GM18867 (cell line): ENCODE measurements at regions not wholly inside any gene's neighbourhood (a gene's known extent, or its start where the extent isn't known, plus 50 kb on each side); places are given as distances from the start of the nearest gene placed in this dataset.
"Not testable (repeated sequence)": the region's sequence is repeated elsewhere in the genome, so short reads cannot be mapped to it uniquely, and the experiment has no call there.

Experiments used
- ATAC-seq: cut with Tn5 transposase; IDR thresholded peaks from one replicate; pipeline ENCODE4 v1.9.1; 2021; ENCODE audit warnings: mild to moderate bottlenecking, moderate library complexity; ENCODE audit not compliant: unreplicated experiment

- ATAC-seq = no peak
These were observed 189.1 kb upstream of the DTNA start for GRCh38 chr18:34521040-34521439.

GRCh38 chr18:34522603-34523002 lies 187.5 kb upstream of the DTNA start:
- ATAC-seq = no peak

GRCh38 chr18:34525244-34525643 lies 184.9 kb upstream of the DTNA start:
- no peak for ATAC-seq

DNA sequence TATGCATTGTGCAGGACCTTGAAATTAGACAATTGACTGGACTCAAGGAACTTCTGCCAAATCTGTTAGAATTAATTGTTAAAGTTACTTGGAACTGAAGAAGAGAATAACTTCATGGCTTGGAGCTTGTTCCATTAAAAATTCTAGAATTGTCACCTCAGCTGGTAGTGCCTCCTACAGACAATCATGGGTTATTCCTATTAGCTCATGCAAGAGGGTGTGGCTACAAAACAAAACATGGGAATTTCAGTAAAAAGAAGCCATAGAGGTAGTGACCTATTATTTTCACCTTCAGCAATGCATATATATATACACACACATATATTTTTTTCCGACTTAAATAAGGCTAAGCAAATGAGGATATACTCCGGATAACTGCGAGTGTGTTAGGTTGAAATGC lies 181.9 kb upstream of the DTNA start:
- ATAC-seq = no peak

GRCh38 chr18:34529358-34530335 lies 180.5 kb upstream of the DTNA start:
- ATAC-seq = no peak

- ATAC-seq = no peak
These were observed 179.0 kb upstream of the DTNA start for GRCh38 chr18:34531110-34531509.

GRCh38 chr18:34534642-34535041 lies 175.5 kb upstream of the DTNA start:
- not testable (repeated sequence) for ATAC-seq

GRCh38 chr18:34540897-34541296 lies 169.2 kb upstream of the DTNA start:
- ATAC-seq = no peak

GRCh38 chr18:34542625-34543024 lies 167.5 kb upstream of the DTNA start:
- no peak for ATAC-seq

DNA sequence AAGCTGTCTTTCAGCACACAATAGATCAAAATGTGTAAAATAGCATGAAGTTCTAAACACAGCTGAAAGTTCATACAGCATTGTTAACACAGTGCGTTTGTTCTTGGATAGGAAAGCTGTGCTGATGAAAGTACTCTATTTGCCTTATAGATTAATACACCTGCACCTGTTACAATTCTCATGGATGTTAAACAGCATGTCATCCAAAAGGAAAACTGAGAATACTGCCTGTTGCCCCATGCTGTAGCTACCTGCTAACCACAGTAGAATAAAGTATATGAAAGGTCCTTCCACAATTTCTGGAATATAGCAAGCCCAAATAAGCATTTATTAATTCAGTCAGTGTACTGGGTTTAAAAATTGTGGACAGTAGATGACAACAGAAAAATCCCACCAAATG lies 166.7 kb upstream of the DTNA start:
- no peak for ATAC-seq

GRCh38 chr18:34543945-34544344 lies 166.2 kb upstream of the DTNA start:
- no peak for ATAC-seq

- ATAC-seq = no peak
These were observed 165.2 kb upstream of the DTNA start for GRCh38 chr18:34544930-34545329.

DNA sequence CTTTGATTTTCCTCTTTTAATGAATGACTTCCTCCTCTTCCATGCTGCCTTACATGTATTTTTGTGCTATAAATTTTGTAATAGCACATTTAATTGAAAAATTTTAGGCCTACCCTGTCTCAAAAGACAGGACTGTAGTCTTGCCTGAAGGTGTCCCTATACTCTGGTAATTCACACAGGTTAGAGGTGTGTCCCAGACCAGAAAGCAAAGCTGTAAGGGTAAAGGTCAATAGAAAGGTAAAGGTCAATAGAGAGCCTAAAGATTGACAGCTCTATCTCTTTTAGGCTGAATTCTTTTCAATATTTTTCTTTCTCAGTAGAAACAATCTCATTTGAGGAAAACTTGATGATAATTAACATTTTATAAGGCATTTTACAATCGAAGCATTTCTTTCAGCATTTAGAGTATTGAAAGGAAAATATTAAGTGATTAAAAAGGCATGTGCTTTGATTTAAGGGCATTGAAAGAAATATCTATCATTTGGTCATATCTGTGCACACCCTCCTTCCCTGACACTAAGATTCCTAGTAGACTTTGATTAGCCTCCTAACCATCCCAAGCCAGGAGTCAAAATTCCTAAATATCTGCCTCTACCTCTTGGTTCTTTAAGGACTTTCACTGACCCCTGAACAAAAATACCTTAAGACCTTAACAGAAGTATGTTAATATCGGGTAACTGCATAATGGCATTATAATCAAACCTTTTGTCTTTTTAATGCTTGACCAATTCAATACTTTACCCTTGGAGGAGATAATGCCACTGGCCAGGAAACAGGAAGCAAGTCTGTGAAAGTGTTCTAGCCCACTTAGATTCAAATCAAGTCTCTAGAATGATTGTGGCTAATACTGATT lies 161.8 kb upstream of the DTNA start:
- no peak for ATAC-seq

GRCh38 chr18:34548973-34549294 lies 161.2 kb upstream of the DTNA start:
- ATAC-seq = no peak

DNA sequence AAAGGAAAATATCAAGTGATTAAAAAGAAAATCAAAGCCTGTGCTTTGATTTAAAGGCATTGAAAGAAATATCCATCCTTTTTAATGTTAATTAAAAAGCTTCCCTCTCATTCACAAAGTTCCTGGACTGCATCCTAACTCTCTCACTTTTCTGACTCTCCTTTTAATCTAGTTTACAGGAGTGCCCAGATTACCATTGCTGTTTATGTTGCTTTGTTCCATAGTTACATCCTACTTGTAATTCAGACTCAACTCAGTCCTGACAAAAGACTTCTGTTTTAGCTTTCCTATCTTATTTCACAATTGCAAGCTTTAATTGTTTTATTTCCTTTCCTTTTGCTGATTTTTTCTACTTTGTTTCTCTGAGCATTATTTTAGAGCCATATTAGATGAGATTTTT lies 160.7 kb upstream of the DTNA start:
- ATAC-seq = no peak

DNA sequence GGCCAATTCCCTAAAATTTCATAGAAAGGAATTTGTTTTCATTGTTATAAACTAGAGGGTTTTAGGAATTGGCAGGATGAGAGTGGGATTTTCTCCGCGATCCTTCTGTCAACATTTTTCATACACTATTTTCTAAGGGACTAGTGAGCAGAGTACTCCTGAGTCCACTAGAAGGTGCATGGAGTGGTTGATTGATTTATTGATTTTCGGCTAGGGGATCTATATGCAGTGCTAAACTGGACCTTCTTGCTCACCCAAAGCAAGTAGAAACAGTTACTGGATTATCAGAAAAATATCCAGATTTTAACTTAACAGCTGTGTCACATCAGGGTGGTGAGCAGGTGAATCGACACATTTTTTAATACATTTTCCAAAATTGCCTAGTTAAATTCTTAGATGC lies 159.9 kb upstream of the DTNA start:
- ATAC-seq = no peak

GRCh38 chr18:34550902-34551301 lies 159.2 kb upstream of the DTNA start:
- ATAC-seq = no peak

DNA sequence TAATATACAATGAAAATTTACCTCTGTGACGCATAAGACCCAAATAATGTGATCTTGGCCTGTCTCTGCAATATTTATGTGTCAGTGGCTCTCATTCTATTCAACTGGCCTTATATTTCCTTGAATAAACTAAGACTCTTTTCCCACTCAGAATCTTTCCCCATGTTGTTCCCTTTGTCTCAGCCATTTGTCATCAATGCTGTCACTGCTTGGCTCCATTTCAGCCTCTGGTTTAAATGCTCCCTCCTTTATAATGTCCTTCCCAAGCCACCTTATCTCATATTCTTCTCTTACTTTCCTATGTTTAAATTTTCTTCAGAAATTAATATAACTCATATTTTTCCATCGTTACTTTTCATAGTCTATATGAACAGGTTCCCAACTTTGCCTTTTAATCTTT lies 158.3 kb upstream of the DTNA start:
- ATAC-seq = no peak

- ATAC-seq = no peak
These were observed 147.7 kb upstream of the DTNA start for GRCh38 chr18:34562252-34562870.

GRCh38 chr18:34567857-34568256 lies 142.2 kb upstream of the DTNA start:
- no peak for ATAC-seq

- no peak for ATAC-seq
These were observed 133.5 kb upstream of the DTNA start for GRCh38 chr18:34576622-34577021.

DNA sequence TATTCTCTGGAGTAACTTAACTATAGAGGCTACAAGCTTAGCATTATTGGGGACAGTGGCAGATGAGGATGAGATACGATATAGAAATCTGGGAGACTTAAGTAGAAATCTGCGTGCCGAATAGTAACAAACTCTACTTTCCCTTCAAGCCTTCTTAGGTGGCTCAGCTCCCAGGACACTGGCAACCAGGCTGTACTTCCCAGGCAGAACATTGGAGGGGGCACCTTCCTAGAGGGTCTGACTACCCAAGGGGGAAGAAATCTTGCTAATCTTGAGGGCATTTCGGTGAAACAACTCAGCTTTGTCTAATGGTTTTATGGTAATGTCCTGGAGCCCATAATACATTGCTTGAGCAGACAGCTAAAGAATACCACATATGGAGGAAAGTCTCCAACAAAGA lies 126.2 kb upstream of the DTNA start:
- no peak for ATAC-seq
